Ovary (tissue), 7 donors: ENCODE measurements at regions not wholly inside any gene's neighbourhood (a gene's known extent, or its start where the extent isn't known, plus 50 kb on each side); places are given as distances from the start of the nearest gene placed in this dataset.

ENCODE experiments used
- DNase-seq, 5 donors: peaks; one replicate each; pipeline ENCODE4 v3.0.0-alpha.2; 2019 to 2020
- H3K27ac ChIP-seq, 2 donors: fragments of 200-600 bp; one replicate each; pipeline versions ENCODE4 v1.5.1 to v1.8.0; 2019 to 2022
- H3K27me3 ChIP-seq: fragments of 200-600 bp; one replicate; pipeline ENCODE4 v1.8.0; 2022
- H3K36me3 ChIP-seq: fragments of 200-600 bp; sonication (generic); one replicate; pipeline ENCODE4 v1.5.1; 2019
- H3K4me1 ChIP-seq: one replicate; pipeline ENCODE4 v1.8.1; 2013; ENCODE audit warnings: mild to moderate bottlenecking, moderate library complexity; ENCODE audit not compliant: insufficient read depth
- H3K4me3 ChIP-seq: fragments of 200-600 bp; sonication (generic); one replicate; pipeline ENCODE4 v1.5.1; 2017
- H3K9me3 ChIP-seq, 2 donors: fragments of 200-600 bp in 1 of 2; sonication (generic) in 1 of 2; one replicate each; pipeline versions ENCODE4 v1.5.1 to v1.8.1; 2013 to 2019; ENCODE audit warnings: mild to moderate bottlenecking in 1 of 2, moderate library complexity in 1 of 2
- EP300 ChIP-seq: sonication (generic); formaldehyde crosslinking; IDR thresholded peaks from one replicate; pipeline ENCODE4 v1.6.1; 2017; ENCODE audit warnings: antibody characterized with exemption
- POLR2A ChIP-seq: fragments of 450-650 bp; IDR thresholded peaks from one replicate; pipeline ENCODE4 v1.6.1; 2017; ENCODE audit warnings: antibody characterized with exemption, mild to moderate bottlenecking, moderate library complexity
- WGBS, 3 donors: extraction: QIAGEN DNeasy Blood & Tissue Kit in 1 of 3; methylation state at CpG; one replicate each; pipeline versions ENCODE4 v1.1.5 to v1.1.7; 2013 to 2017; 5-methylcytosine and 5-hydroxymethylcytosine counted together
- intact Hi-C, 4 donors: fragments of 100-400 bp; cut with DNase I; formaldehyde crosslinking; loops; one replicate each; pipeline versions ENCODE4 v1.11.0 to v1.15.1; 2022 to 2023
- TF ChIP-seq, protein P1 (sequence below), 3 donors: fragments of 450-650 bp in 2 of 3; fragments of 200-600 bp in 1 of 3; IDR thresholded peaks; one replicate each; pipeline versions ENCODE4 v1.5.1 to v1.8.0; 2016 to 2022; ENCODE audit warnings: antibody characterized with exemption in 3 of 3, mild to moderate bottlenecking in 1 of 3
- donor health status: DM: no; HTN: no; CAD: no; lungs with moderate emphysema.
- donor health status: DM: no; HTN: no; CAD: no.
- donor health status: Bipolar disorder and iron deficiency.
- donor health status: DM: no; HTN: no; CAD: no.
- donor health status: DM: yes; HTN: yes; CAD: no.

DNA sequence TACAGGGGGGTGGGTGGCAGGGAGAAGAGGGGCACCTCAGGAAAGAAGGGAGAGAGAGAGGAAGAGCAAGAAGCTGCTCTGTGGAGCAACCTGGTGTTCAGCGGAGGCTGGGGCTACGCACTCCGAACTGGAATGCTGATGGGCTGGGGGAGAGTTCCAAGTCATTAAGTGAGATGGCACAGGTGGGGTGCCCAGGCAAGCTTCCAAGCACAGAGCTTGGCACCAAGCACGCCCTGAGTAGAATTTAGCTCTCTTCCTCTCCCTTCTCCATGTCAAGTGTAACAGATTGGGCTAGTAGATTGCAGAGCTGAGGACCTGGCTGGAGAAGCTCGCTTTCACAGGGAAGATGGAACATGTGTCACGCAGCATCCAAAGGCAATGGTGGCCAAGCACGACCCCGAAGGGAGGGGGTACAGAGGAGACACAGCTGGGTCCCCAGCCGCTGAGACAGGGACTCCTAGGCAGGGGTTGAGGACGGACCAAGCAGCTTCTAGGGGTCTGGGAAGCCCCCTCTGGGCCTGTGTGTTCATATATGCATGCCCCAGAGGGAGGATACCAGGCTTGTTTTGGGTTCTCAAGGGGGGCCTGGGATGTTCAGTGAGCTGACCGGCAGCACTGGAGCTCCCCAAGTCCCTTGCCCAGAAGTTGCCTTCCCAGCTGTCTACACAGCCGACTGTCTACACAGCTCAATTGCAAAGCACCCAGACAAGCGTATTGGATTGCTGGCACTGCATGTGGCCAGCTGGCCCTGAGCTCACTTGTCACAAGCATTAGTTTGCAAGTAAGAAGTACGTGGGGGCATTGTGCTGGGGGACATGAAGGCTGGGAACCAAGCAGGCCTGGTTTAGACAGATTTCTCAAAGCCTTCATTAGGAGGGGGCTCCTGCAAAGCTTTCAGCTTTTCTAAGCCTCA lies 247.8 kb downstream of the ENGASE start:
- no peak for DNase-seq
- Histone ChIP-seq H3K9me3 (no peaks in the 10 kb centered on the region), H3K36me3 (no peaks in the 10 kb centered on the region), H3K27me3 (no peaks in the 10 kb centered on the region), H3K4me3 (no peak overlapping the region), H3K4me1 (no peaks in the 10 kb centered on the region), H3K27ac (no peak overlapping the region)
- TF ChIP-seq POLR2A (no peak), EP300 (no peak)
- TF ChIP-seq, protein P1, sequence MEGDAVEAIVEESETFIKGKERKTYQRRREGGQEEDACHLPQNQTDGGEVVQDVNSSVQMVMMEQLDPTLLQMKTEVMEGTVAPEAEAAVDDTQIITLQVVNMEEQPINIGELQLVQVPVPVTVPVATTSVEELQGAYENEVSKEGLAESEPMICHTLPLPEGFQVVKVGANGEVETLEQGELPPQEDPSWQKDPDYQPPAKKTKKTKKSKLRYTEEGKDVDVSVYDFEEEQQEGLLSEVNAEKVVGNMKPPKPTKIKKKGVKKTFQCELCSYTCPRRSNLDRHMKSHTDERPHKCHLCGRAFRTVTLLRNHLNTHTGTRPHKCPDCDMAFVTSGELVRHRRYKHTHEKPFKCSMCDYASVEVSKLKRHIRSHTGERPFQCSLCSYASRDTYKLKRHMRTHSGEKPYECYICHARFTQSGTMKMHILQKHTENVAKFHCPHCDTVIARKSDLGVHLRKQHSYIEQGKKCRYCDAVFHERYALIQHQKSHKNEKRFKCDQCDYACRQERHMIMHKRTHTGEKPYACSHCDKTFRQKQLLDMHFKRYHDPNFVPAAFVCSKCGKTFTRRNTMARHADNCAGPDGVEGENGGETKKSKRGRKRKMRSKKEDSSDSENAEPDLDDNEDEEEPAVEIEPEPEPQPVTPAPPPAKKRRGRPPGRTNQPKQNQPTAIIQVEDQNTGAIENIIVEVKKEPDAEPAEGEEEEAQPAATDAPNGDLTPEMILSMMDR (IDR thresholded peaks at IDR 0.05): no peak
- intact Hi-C loops: no loop called here
- 64 to 81% (median 70%) methylated on average over 14 of the region's 14 CpGs for WGBS, 3 donors

DNA sequence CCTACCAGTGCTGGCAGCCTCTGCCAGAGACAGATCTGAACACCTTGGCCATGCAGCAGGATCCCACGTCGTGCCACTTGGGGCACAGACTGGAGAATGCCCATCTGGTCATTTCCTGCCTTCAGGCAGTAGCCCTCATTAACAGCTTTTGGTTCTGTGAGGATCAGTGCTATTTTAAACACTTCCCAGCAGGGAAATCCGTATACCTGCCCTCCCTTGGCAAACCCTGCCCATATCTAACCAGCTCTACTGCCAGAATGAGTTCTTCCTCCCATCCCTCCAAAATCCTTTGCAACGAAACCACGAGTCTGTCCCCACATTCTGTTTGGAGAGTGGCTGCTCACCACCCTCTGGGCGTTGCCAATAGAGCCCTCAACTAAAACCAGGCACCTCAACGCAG lies 245.7 kb downstream of the ENGASE start:
- H3K27ac ChIP-seq: no peak overlapping the region
- H3K4me3 ChIP-seq: no peak overlapping the region
- DNase-seq: no peak
- no peaks in the 10 kb centered on the region for H3K9me3 ChIP-seq
- TF ChIP-seq EP300: no peak
- TF ChIP-seq, protein P1 (IDR thresholded peaks at IDR 0.05): no peak
- TF ChIP-seq POLR2A: no peak
- H3K4me1 ChIP-seq: no peaks in the 10 kb centered on the region
- H3K27me3 ChIP-seq: no peaks in the 10 kb centered on the region
- intact Hi-C loops: no loop called here
- H3K36me3 ChIP-seq: no peaks in the 10 kb centered on the region
- WGBS, 3 donors: 61 to 69% (median 68%) methylated on average over 7 of the region's 7 CpGs

DNA sequence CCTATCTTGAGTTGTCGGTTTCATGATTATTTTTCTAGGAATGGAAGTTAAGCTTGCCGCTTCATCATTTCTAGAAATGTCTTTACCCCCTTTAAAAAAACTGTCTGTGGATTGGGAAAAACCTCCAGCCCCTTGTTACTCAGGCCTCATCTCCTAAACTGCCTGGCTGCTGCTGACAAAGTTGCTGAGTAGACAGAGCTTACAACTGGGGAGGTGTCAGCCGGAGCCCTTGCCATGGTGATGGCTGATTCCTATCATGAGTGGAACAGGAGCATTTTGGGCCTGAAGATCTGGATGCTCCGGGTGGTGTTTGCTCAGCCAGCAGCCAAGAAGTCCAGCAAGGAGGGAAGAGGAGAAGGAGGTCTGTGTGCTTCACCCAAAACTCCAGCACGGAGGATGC lies 243.3 kb downstream of the ENGASE start:
- no peak for DNase-seq
- Histone ChIP-seq H3K27me3 (no peaks in the 10 kb centered on the region), H3K36me3 (no peaks in the 10 kb centered on the region), H3K9me3 (no peaks in the 10 kb centered on the region), H3K4me1 (no peaks in the 10 kb centered on the region), H3K4me3 (no peak overlapping the region), H3K27ac (no peak overlapping the region)
- intact Hi-C loops: no loop called here
- 70 to 77% (median 74%) methylated on average over 5 of the region's 5 CpGs for WGBS, 3 donors
- TF ChIP-seq, protein P1 (IDR thresholded peaks at IDR 0.05): no peak
- TF ChIP-seq POLR2A (no peak), EP300 (no peak)

DNA sequence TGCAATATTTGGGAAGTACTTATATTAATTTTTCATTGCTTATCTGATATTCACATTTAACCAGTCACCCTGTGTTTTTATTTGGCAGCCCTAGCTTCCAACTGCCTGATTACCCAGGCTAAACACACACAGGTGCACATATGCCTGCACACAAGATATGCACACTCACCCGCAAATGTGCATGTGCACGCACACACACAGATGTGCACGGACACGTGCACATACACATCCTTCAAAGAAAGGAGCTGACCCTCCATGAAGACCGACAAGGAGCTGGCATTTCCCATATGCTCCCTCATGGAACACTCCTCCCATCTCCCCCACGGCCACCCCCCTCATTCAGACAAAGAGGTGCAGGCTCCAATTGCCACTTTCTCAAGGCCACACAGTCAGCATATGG lies 242.2 kb downstream of the ENGASE start:
- TF ChIP-seq, protein P1 (IDR thresholded peaks at IDR 0.05): no peak
- TF ChIP-seq POLR2A: no peak
- no peak for TF ChIP-seq EP300
- intact Hi-C loops: no loop called here
- no peaks in the 10 kb centered on the region for H3K27me3 ChIP-seq
- 40 to 66% (median 54%) methylated on average over 6 of the region's 6 CpGs for WGBS, 3 donors
- H3K36me3 ChIP-seq: no peaks in the 10 kb centered on the region
- no peak overlapping the region for H3K4me3 ChIP-seq
- no peaks in the 10 kb centered on the region for H3K9me3 ChIP-seq
- H3K4me1 ChIP-seq: no peaks in the 10 kb centered on the region
- no peak overlapping the region for H3K27ac ChIP-seq
- no peak for DNase-seq
